D341Med (cell line): ENCODE measurements at regions not wholly inside any gene's neighbourhood (a gene's known extent, or its start where the extent isn't known, plus 50 kb on each side); places are given as distances from the start of the nearest gene placed in this dataset.
"Not testable (repeated sequence)": the region's sequence is repeated elsewhere in the genome, so short reads cannot be mapped to it uniquely, and the experiment has no call there.

Experiments
- DNase-seq: peaks from one replicate; pipeline ENCODE4 v3.0.0; 2012; ENCODE audit warnings: low spot score

GRCh38 chr13:99777873-99778272 lies 193.7 kb downstream of the ZIC5 start:
- no peak for DNase-seq

- no peak for DNase-seq
Observed at GRCh38 chr13:99774644-99775043, 196.9 kb downstream of the ZIC5 start.

GRCh38 chr13:99768986-99769385 lies 202.6 kb downstream of the ZIC5 start:
- no peak for DNase-seq

- no peak for DNase-seq
Observed at GRCh38 chr13:99766641-99767045, 204.9 kb downstream of the ZIC5 start.

GRCh38 chr13:99765869-99766268 lies 205.7 kb downstream of the ZIC5 start:
- no peak for DNase-seq

GRCh38 chr13:99760456-99760855 lies 211.1 kb downstream of the ZIC5 start:
- no peak for DNase-seq

- DNase-seq = no peak
Observed at GRCh38 chr13:99759163-99759552, 212.4 kb downstream of the ZIC5 start.

GRCh38 chr13:99758460-99759162 lies 213.0 kb downstream of the ZIC5 start:
- DNase-seq = no peak

- no peak for DNase-seq
Observed at GRCh38 chr13:99757756-99758459, 213.7 kb downstream of the ZIC5 start.

DNA sequence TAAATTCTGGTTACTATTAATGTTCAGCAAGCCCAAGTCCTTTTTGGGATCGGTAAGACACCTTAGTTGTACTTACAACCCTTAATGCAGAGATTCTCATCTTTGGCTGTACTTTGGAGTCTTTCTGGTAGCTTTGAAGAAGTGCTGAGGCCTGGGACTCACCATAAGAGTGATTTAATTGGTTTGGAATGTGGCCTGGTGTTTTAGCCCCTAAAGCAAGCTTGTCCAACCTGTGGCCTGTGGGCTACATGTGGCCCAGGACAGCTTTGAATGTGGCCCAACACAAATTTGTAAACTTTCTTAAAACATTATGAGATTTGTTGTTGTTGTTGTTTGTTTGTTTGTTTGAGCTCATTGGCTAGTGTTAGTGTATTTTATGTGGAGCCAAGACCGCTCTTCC lies 215.3 kb downstream of the ZIC5 start:
- no peak for DNase-seq

- not testable (repeated sequence) for DNase-seq
Observed at GRCh38 chr13:99754750-99755149, 216.8 kb downstream of the ZIC5 start.

DNA sequence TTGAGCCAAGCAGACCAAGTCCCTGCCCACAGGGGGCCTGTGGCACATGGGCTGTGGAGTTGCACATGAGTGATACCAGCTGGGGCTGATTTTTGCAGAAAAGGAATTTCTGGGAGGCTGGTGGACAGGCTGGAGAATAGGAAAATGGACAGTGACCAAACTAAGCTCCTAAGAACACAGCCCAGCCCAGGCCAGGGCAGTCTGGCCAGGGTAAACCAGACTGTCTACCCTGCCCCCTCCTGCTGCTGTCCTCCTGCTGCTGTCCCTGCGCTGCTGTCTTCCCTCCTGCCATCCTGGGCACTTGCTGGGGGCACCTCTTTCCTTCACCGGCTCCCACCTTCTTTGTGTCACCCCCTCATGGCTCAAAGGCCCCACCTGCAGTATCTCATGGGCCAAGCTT lies 219.2 kb downstream of the ZIC5 start:
- DNase-seq = no peak

GRCh38 chr13:99751517-99752199 lies 219.9 kb downstream of the ZIC5 start:
- DNase-seq = no peak

- no peak for DNase-seq
Observed at GRCh38 chr13:99750951-99751350, 220.6 kb downstream of the ZIC5 start.

DNA sequence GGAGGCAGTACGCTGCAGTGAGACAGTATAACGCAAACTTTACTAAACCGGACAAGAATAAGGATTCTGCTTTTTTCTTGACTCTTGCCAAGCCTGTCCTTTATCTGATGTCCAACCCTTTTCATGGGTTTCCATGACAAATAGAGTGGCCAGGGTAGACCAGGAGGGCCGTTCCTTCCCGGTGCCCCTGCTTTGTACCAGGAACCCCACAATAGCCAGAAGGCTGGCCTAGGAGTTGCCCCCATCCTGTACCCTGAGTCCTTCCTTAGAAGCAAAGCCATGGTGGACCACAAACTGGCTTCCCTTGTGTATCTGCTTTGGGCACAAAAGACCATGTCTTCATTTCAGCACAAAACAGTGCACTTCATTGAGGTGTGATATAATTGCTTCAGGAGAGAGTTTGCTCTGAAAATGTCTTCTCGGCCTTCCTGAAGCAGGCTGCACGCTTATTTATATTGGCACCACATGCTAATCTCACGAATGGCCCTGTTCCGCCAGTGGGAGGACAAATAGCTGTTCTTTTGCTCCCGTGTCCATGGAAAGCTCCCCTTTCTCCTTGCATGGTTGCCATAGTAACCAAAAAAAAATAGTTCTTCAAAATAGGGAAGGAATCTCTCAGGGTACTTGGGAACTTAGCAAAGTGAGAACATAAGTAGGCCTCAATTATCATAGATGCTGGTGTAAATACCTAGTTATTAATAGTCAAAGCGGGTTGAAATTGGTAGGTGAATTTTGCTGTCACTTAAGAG lies 222.1 kb downstream of the ZIC5 start:
- DNase-seq = no peak

GRCh38 chr13:99747403-99747710 lies 224.2 kb downstream of the ZIC5 start:
- no peak for DNase-seq

DNA sequence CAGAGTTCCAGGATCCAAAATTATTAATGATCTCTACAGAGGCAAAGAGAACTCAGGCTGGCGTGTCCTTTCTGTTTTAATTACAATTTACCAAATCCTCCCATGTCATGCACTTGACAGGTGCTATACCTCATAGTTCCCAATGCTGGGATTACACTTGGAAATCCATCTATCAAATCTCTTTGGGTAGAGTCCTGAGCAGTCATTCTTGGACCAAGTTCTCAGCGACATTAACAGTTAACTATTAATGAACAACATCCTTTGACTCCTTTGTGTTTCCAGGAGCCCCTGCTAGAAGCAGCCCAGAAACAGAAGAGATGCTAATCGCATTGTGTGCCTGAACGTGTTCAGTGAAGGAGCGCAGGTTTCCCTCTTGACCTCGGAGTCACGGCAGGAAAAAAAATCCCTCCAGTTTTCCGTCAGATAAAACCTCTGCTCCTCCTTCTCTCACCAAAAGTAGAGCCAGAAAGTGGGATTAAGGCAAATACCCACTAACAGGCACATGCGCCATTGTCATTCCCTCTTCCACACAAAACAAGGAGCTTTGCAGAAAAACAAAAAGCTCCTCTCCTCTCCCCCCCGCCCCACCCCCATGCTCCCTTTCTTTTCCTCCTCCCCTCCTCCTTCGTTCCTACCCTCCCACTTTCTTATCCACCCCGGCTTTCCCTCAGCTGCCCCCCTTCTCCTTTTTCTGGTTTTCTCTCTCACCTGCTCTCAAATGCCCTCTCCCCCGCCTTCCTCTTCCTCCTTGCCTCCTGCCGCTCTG lies 224.7 kb downstream of the ZIC5 start:
- no peak for DNase-seq

GRCh38 chr13:99743094-99743493 lies 228.5 kb downstream of the ZIC5 start:
- no peak for DNase-seq

DNA sequence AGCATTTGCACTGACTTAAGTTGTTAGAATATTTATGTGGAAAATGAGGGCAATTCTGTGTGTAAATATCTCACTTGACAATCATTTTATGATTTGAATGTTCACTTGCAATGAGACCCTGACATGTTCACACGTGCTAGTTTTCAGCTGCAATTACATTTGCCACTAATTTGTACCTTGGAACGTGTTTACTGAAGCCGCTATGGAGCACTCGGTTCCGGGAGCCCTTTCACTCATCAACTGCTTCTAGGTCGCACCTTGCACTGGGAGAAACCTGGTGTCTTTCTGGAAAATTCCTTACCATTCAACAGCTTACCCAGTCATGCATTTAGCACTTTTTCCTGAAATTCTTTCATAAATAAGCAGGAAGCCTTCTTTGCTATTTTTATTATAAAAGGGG lies 229.6 kb downstream of the ZIC5 start:
- DNase-seq = no peak

- no peak for DNase-seq
Observed at GRCh38 chr13:99740251-99740979, 231.2 kb downstream of the ZIC5 start.

- DNase-seq = no peak
Observed at GRCh38 chr13:99738626-99739025, 232.9 kb downstream of the ZIC5 start.
